GM12878 (cell line): ENCODE measurements at regions not wholly inside any gene's neighbourhood (a gene's known extent, or its start where the extent isn't known, plus 50 kb on each side); places are given as distances from the start of the nearest gene placed in this dataset.

Source experiments
- ATAC-seq: fragments of 200-7000 bp; cut with Tn5 transposase; 3 replicates; pipeline ENCODE4 v1.9.1; 2020; ENCODE audit warnings: mild to moderate bottlenecking, moderate library complexity
- BruUV-seq: library from RNA; stranded (reverse); fragments of 400-500 nt; replicated peaks from 2 replicates; lab custom pipeline; 2021; lab: Mats Ljungman, UMichigan
- CTCF ChIA-PET: fragments of 300-600 bp; sonication (Branson Sonifier 250); formaldehyde crosslinking; extraction: SDS; loops from one replicate; lab custom pipeline; 2021; ENCODE audit warnings: inconsistent platforms; lab: Yijun Ruan, JAX
- POLR2A ChIA-PET: fragments of 350-600 bp; formaldehyde crosslinking; extraction: SDS; loops from one replicate; lab custom pipeline; 2021; ENCODE audit warnings: inconsistent platforms; lab: Charles Lee
- RAD21 ChIA-PET: fragments of 300-600 bp; sonication (Branson Sonifier 250); formaldehyde crosslinking; loops from one replicate; lab custom pipeline; 2023; ENCODE audit warnings: antibody characterized with exemption; ENCODE audit not compliant: unreplicated experiment; lab: Charles Lee
- SMC1A ChIA-PET: fragments of 300-600 bp; sonication (Branson Sonifier 250); formaldehyde crosslinking; loops from one replicate; lab custom pipeline; 2023; ENCODE audit not compliant: unreplicated experiment, uncharacterized antibody; lab: Charles Lee
- DNase-seq: peaks from one replicate; pipeline ENCODE4 v3.0.0-alpha.2; 2011; ENCODE audit warnings: low read depth, low spot score
- FAIRE-seq: peaks from 3 replicates; lab custom pipeline; 2011; peaks lifted over from hg19 to GRCh38; lab: Jason Lieb, UNC
- H2AFZ ChIP-seq: 2 replicates; pipeline ENCODE4 v1.6.0; 2011; ENCODE audit warnings: low read depth, low read length, control low read depth; ENCODE audit not compliant: control insufficient read depth
- H3K27ac ChIP-seq: 2 replicates; pipeline ENCODE4 v1.5.1; 2011; ENCODE audit warnings: control low read depth; ENCODE audit not compliant: control insufficient read depth, insufficient read depth
- H3K27me3 ChIP-seq, 2 experiments: replicated peaks in 1 of 2; 2 replicates each; pipeline versions ENCODE4 v1.6.0 to v1.6.1; 2011; ENCODE audit warnings: low read length in 1 of 2; ENCODE audit not compliant: control insufficient read depth in 2 of 2, insufficient read depth in 2 of 2
- H3K36me3 ChIP-seq, 2 experiments: 2 replicates each; pipeline ENCODE4 v1.5.1; 2011; ENCODE audit warnings: low read length in 1 of 2; ENCODE audit not compliant: control insufficient read depth in 2 of 2, insufficient read depth in 2 of 2
- H3K4me1 ChIP-seq: 2 replicates; pipeline ENCODE4 v1.6.1; 2011; ENCODE audit warnings: mild to moderate bottlenecking, low read length, moderate library complexity, mixed read lengths; ENCODE audit not compliant: control insufficient read depth, insufficient read depth
- H3K4me2 ChIP-seq: 2 replicates; pipeline ENCODE4 v1.6.0; 2011; ENCODE audit warnings: control low read depth; ENCODE audit not compliant: control insufficient read depth, insufficient read depth
- H3K4me3 ChIP-seq: fragments of 200-600 bp; sonication (generic); 2 replicates; pipeline ENCODE4 v1.5.1; 2016
- H3K79me2 ChIP-seq: 2 replicates; pipeline ENCODE4 v1.6.0; 2011; ENCODE audit warnings: low read length; ENCODE audit not compliant: control insufficient read depth, insufficient read depth
- H3K9ac ChIP-seq: 2 replicates; pipeline ENCODE4 v1.8.0; 2011; ENCODE audit warnings: low read length, control low read depth, mixed read lengths; ENCODE audit not compliant: control insufficient read depth, insufficient read depth
- H3K9me3 ChIP-seq: replicated peaks from 3 replicates; pipeline ENCODE4 v1.5.1; 2011; ENCODE audit warnings: mild to moderate bottlenecking, low read length; ENCODE audit not compliant: control insufficient read depth, insufficient read depth
- H4K20me1 ChIP-seq: 2 replicates; pipeline ENCODE4 v1.6.0; 2011; ENCODE audit not compliant: control insufficient read depth, insufficient read depth
- ASH2L ChIP-seq: fragments of 300-600, 200-600 bp; sonication (generic); IDR thresholded peaks from 2 replicates; pipeline ENCODE4 v1.6.1; 2017; ENCODE audit warnings: low read depth, mild to moderate bottlenecking, borderline replicate concordance
- BCL11A ChIP-seq: IDR thresholded peaks from 2 replicates; pipeline ENCODE4 v1.6.1; 2011; ENCODE audit warnings: low read depth, low read length
- ESRRA ChIP-seq: IDR thresholded peaks from 2 replicates; pipeline ENCODE4 v1.6.1; 2012; ENCODE audit warnings: mild to moderate bottlenecking, low read length, improper control_type of control experiment
- PAX8 ChIP-seq: fragments of 450-650 bp; IDR thresholded peaks from 2 replicates; pipeline ENCODE4 v1.6.1; 2017; ENCODE audit warnings: mild to moderate bottlenecking, moderate library complexity
- SIX5 ChIP-seq: IDR thresholded peaks from 2 replicates; pipeline ENCODE4 v1.6.1; 2011; ENCODE audit warnings: mild to moderate bottlenecking, low read depth, low read length, moderate library complexity; ENCODE audit not compliant: severe bottlenecking
- ZNF592 ChIP-seq: fragments of 450-650 bp; IDR thresholded peaks from 2 replicates; pipeline ENCODE4 v1.6.1; 2017; ENCODE audit warnings: mild to moderate bottlenecking, moderate library complexity
- WGBS: methylation state at CpG from one replicate; pipeline ENCODE4 v1.1.6; 2016; ENCODE audit warnings: low lambda C conversion rate; ENCODE audit not compliant: insufficient replicate concordance, insufficient coverage; ENCODE audit errors: missing lambda C conversion rate; 5-methylcytosine and 5-hydroxymethylcytosine counted together
- in situ Hi-C: fragments of 300-500 bp; cut with MboI; formaldehyde crosslinking; loops from 9 replicates; pipeline ENCODE4 v1.14.3; 2018; ENCODE audit warnings: mixed read lengths
- intact Hi-C: fragments of 100-400 bp; cut with micrococcal nuclease; formaldehyde crosslinking; loops from one replicate; pipeline ENCODE4 v1.14.2; 2022; ENCODE audit not compliant: unreplicated experiment
- TF ChIP-seq, protein P1 (sequence below): fragments of 150-350 bp; IDR thresholded peaks from 2 replicates; pipeline ENCODE4 v1.6.1; 2014; ENCODE audit warnings: mild to moderate bottlenecking, low read depth, low read length
- TF ChIP-seq, protein P2 (sequence below): IDR thresholded peaks from 2 replicates; pipeline ENCODE4 v1.6.1; 2012; ENCODE audit warnings: low read depth, low read length, improper control_type of control experiment

- no peak overlapping the region for H3K4me2 ChIP-seq
- intact Hi-C loops = no loop called here
- TF ChIP-seq SIX5 (no peak), ESRRA (no peak), PAX8 (no peak), ASH2L (no peak), BCL11A (no peak), ZNF592 (no peak)
- TF ChIP-seq, protein P1, sequence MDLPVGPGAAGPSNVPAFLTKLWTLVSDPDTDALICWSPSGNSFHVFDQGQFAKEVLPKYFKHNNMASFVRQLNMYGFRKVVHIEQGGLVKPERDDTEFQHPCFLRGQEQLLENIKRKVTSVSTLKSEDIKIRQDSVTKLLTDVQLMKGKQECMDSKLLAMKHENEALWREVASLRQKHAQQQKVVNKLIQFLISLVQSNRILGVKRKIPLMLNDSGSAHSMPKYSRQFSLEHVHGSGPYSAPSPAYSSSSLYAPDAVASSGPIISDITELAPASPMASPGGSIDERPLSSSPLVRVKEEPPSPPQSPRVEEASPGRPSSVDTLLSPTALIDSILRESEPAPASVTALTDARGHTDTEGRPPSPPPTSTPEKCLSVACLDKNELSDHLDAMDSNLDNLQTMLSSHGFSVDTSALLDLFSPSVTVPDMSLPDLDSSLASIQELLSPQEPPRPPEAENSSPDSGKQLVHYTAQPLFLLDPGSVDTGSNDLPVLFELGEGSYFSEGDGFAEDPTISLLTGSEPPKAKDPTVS = no peak
- TF ChIP-seq, protein P2, sequence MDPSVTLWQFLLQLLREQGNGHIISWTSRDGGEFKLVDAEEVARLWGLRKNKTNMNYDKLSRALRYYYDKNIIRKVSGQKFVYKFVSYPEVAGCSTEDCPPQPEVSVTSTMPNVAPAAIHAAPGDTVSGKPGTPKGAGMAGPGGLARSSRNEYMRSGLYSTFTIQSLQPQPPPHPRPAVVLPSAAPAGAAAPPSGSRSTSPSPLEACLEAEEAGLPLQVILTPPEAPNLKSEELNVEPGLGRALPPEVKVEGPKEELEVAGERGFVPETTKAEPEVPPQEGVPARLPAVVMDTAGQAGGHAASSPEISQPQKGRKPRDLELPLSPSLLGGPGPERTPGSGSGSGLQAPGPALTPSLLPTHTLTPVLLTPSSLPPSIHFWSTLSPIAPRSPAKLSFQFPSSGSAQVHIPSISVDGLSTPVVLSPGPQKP = no peak
- TF ChIP-seq, all 136 proteins: peak for 0
- no peak for FAIRE-seq
- WGBS = 7% methylated on average over 4 of the region's 4 CpGs
- no peak overlapping the region for H3K4me3 ChIP-seq
- ChIA-PET CTCF (no interaction called here), RAD21 (no interaction called here), SMC1A (interaction anchor here (1.3 to 1.5 kb wide), 2 partner anchors 9 to 28 kb away, joined by 3 to 4 read pairs; no protein-coding TSS in a partner anchor), POLR2A (no interaction called here)
- no peaks in the 10 kb centered on the region for H3K4me1 ChIP-seq
- no peaks in the 10 kb centered on the region for H3K9me3 ChIP-seq
- in situ Hi-C loops = no loop called here
- H2AFZ ChIP-seq = no peak overlapping the region
- no TSS peak for BruUV-seq
- no peak for ATAC-seq
- no peaks in the 10 kb centered on the region for H3K27me3 ChIP-seq
- no peak overlapping the region for H3K9ac ChIP-seq
- H3K79me2 ChIP-seq = no peaks in the 10 kb centered on the region
- H3K27ac ChIP-seq = no peak overlapping the region
- DNase-seq = no peak
- no peaks in the 10 kb centered on the region for H4K20me1 ChIP-seq
- H3K36me3 ChIP-seq = no peaks in the 10 kb centered on the region
These were observed 936.7 kb upstream of the CTNND2 start for GRCh38 chr5:12840972-12841371.
